Upper lobe of left lung (tissue), 4 donors: ENCODE measurements at regions not wholly inside any gene's neighbourhood (a gene's known extent, or its start where the extent isn't known, plus 50 kb on each side); places are given as distances from the start of the nearest gene placed in this dataset.

Experiments
- EP300 ChIP-seq, 4 donors: sonication (generic); formaldehyde crosslinking; IDR thresholded peaks; one replicate each; pipeline ENCODE4 v1.5.1; 2017; ENCODE audit warnings: antibody characterized with exemption in 4 of 4, control low read depth in 2 of 4
- POLR2A ChIP-seq, 4 donors: fragments of 450-650 bp; IDR thresholded peaks; one replicate each; pipeline ENCODE4 v1.5.1; 2016 to 2017; ENCODE audit warnings: antibody characterized with exemption in 4 of 4, mild to moderate bottlenecking in 2 of 4
- TF ChIP-seq, protein P1 (sequence below), 6 experiments: fragments of 450-650 bp in 4 of 6; fragments of 200-600 bp in 2 of 6; sonication (generic) in 2 of 6; IDR thresholded peaks; one replicate each; pipeline ENCODE4 v1.5.1; 2016 to 2019; ENCODE audit warnings: antibody characterized with exemption in 6 of 6

DNA sequence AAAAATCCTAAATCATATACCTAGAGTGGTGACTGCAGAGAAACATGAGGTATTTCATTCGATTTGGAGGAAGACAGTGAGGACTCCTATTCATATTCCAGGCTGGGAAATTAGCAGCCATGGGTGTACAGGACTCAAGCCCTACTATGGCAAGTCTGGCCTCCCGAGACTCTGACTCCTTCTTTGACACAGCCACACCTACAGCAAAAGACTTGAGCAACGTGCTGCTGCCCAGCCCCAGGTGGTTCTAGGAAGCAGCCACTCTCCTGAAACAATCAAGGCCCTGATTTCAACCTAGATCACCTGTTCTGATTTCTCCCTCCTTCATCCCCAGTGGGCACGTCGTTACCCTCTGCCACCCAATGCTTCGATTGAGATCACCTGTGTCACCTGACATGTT, 84.0 kb upstream of the ATP11B start:
- TF ChIP-seq, protein P1, sequence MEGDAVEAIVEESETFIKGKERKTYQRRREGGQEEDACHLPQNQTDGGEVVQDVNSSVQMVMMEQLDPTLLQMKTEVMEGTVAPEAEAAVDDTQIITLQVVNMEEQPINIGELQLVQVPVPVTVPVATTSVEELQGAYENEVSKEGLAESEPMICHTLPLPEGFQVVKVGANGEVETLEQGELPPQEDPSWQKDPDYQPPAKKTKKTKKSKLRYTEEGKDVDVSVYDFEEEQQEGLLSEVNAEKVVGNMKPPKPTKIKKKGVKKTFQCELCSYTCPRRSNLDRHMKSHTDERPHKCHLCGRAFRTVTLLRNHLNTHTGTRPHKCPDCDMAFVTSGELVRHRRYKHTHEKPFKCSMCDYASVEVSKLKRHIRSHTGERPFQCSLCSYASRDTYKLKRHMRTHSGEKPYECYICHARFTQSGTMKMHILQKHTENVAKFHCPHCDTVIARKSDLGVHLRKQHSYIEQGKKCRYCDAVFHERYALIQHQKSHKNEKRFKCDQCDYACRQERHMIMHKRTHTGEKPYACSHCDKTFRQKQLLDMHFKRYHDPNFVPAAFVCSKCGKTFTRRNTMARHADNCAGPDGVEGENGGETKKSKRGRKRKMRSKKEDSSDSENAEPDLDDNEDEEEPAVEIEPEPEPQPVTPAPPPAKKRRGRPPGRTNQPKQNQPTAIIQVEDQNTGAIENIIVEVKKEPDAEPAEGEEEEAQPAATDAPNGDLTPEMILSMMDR (IDR thresholded peaks at IDR 0.05) = no peak
- TF ChIP-seq EP300 (IDR thresholded peaks at IDR 0.05) (no peak), POLR2A (IDR thresholded peaks at IDR 0.05) (no peak)
